NOMO-1 (cell line): ENCODE measurements at regions not wholly inside any gene's neighbourhood (a gene's known extent, or its start where the extent isn't known, plus 50 kb on each side); places are given as distances from the start of the nearest gene placed in this dataset.
"Not testable (repeated sequence)": the region's sequence is repeated elsewhere in the genome, so short reads cannot be mapped to it uniquely, and the experiment has no call there.

Experiments used
- DNase-seq, 2 experiments: peaks; one replicate each; lab custom pipeline; 2025; ENCODE audit not compliant: unreplicated experiment in 2 of 2; lab: John Stamatoyannopoulos, UW

GRCh38 chr4:104549736-104550135 lies 55.0 kb upstream of the CXXC4 start:
- no peak for DNase-seq

GRCh38 chr4:104559502-104559901 lies 64.8 kb upstream of the CXXC4 start:
- no peak for DNase-seq

- DNase-seq = no peak
Measured at GRCh38 chr4:104571341-104571740, 76.6 kb upstream of the CXXC4 start.

- no peak for DNase-seq
Measured at GRCh38 chr4:104574371-104574770, 79.7 kb upstream of the CXXC4 start.

- no peak for DNase-seq
Measured at GRCh38 chr4:104575278-104575677, 80.6 kb upstream of the CXXC4 start.

GRCh38 chr4:104577405-104577804 lies 82.7 kb upstream of the CXXC4 start:
- no peak for DNase-seq

- not testable (repeated sequence) for DNase-seq
Measured at GRCh38 chr4:104581476-104581875, 86.8 kb upstream of the CXXC4 start.

GRCh38 chr4:104582056-104582455 lies 87.4 kb upstream of the CXXC4 start:
- not testable (repeated sequence) for DNase-seq

- no peak for DNase-seq
Measured at GRCh38 chr4:104589264-104589868, 94.7 kb upstream of the CXXC4 start.

- DNase-seq = no peak
Measured at GRCh38 chr4:104591510-104591911, 96.8 kb upstream of the CXXC4 start.

- no peak for DNase-seq
Measured at GRCh38 chr4:104592183-104592582, 97.5 kb upstream of the CXXC4 start.

- no peak for DNase-seq
Measured at GRCh38 chr4:104593019-104593418, 98.3 kb upstream of the CXXC4 start.

GRCh38 chr4:104596189-104596588 lies 101.5 kb upstream of the CXXC4 start:
- DNase-seq = peak in 1 of 2 experiments; percentile 50

- no peak for DNase-seq
Measured at GRCh38 chr4:104615496-104615895, 120.8 kb upstream of the CXXC4 start.

- no peak for DNase-seq
Measured at GRCh38 chr4:104615926-104616325, 121.2 kb upstream of the CXXC4 start.

- DNase-seq = no peak
Measured at GRCh38 chr4:104616401-104616820, 121.7 kb upstream of the CXXC4 start.

- DNase-seq = no peak
Measured at GRCh38 chr4:104625706-104626105, 131.0 kb upstream of the CXXC4 start.

GRCh38 chr4:104629601-104630000 lies 134.9 kb upstream of the CXXC4 start:
- DNase-seq = no peak

GRCh38 chr4:104630272-104630671 lies 135.6 kb upstream of the CXXC4 start:
- DNase-seq = no peak

- DNase-seq = no peak
Measured at GRCh38 chr4:104631000-104631399, 136.3 kb upstream of the CXXC4 start.

GRCh38 chr4:104641418-104641817 lies 146.7 kb upstream of the CXXC4 start:
- no peak for DNase-seq

- no peak for DNase-seq
Measured at GRCh38 chr4:104642521-104642920, 147.8 kb upstream of the CXXC4 start.

- DNase-seq = no peak
Measured at GRCh38 chr4:104643805-104644204, 149.1 kb upstream of the CXXC4 start.
